Hippocampal formation (tissue), 2 donors: ENCODE measurements at regions not wholly inside any gene's neighbourhood (a gene's known extent, or its start where the extent isn't known, plus 50 kb on each side); places are given as distances from the start of the nearest gene placed in this dataset.

Experiments
- DNase-seq, 2 donors: peaks; one replicate each; lab custom pipeline; 2025; lab: John Stamatoyannopoulos, UW

GRCh38 chr5:160511280-160511929 is 89.8 kb downstream of the PTTG1 start:
- DNase-seq, result no peak
